ENCODE measurements at regions not wholly inside any gene's neighbourhood (a gene's known extent, or its start where the extent isn't known, plus 50 kb on each side); places are given as distances from the start of the nearest gene placed in this dataset.

GRCh38 chr6:53744321-53744720 lies 50.5 kb upstream of the LRRC1 start:
- DNase-seq (ENCODE audit: low read depth) = no peak

- no peak for DNase-seq (ENCODE audit: low read depth)
Observed at GRCh38 chr6:53741034-53741823, 53.6 kb upstream of the LRRC1 start.

- DNase-seq (ENCODE audit: low read depth) = peak; percentile 38
Observed at GRCh38 chr6:53737746-53738145, 57.1 kb upstream of the LRRC1 start.

- DNase-seq (ENCODE audit: low read depth) = no peak
Observed at GRCh38 chr6:53735896-53736295, 58.9 kb upstream of the LRRC1 start.

- peak; percentile 92 for DNase-seq (ENCODE audit: low read depth)
Observed at GRCh38 chr6:53734473-53735299, 60.1 kb upstream of the LRRC1 start.

- DNase-seq (ENCODE audit: low read depth) = peak; percentile 52
Observed at GRCh38 chr6:53731866-53732636, 62.8 kb upstream of the LRRC1 start.

GRCh38 chr6:53730767-53731166 lies 64.0 kb upstream of the LRRC1 start:
- no peak for DNase-seq (ENCODE audit: low read depth)

- DNase-seq (ENCODE audit: low read depth) = peak; percentile 60
Observed at GRCh38 chr6:53728570-53729194, 63.1 kb upstream of the KLHL31 start.

GRCh38 chr6:53727748-53728147 lies 62.2 kb upstream of the KLHL31 start:
- DNase-seq (ENCODE audit: low read depth) = peak; percentile 59

- peak; percentile 71 for DNase-seq (ENCODE audit: low read depth)
Observed at GRCh38 chr6:53725791-53726575, 60.4 kb upstream of the KLHL31 start.

GRCh38 chr6:53724501-53724900 lies 58.9 kb upstream of the KLHL31 start:
- DNase-seq (ENCODE audit: low read depth) = no peak

- no peak for DNase-seq (ENCODE audit: low read depth)
Observed at GRCh38 chr6:53723331-53723730, 57.8 kb upstream of the KLHL31 start.

- DNase-seq (ENCODE audit: low read depth) = no peak
Observed at GRCh38 chr6:53721766-53722165, 56.2 kb upstream of the KLHL31 start.

- DNase-seq (ENCODE audit: low read depth) = peak; percentile 67
Observed at GRCh38 chr6:53718597-53719460, 53.3 kb upstream of the KLHL31 start.

- no peak for DNase-seq (ENCODE audit: low read depth)
Observed at GRCh38 chr6:53717566-53717965, 52.0 kb upstream of the KLHL31 start.

GRCh38 chr6:53715434-53715833 lies 49.9 kb upstream of the KLHL31 start:
- no peak for DNase-seq (ENCODE audit: low read depth)
